ENCODE measurements at regions not wholly inside any gene's neighbourhood (a gene's known extent, or its start where the extent isn't known, plus 50 kb on each side); places are given as distances from the start of the nearest gene placed in this dataset.
A peak's percentile ranks its signal among the peaks of the same experiment; 100 is the strongest.

DNA sequence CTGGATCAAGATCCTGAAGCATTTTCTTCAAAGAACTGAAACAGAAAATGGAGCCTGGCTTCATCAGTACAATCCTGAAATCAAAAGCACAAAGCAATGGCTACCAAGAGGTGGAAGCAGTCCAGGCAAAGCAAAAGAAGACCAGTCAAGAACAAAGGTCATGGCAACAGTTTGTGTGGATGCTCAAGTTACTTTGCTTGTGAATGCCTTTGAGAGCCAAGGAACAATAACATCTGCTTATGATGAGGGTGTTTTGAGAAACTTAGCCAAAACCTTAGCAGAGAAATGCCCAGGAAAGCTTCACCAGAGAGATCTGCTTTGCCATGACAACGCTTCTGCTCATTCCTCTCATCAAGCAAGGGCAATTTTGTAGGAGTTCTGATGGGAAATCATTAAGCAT lies 723.1 kb downstream of the TMEM182 start:
- peak in 5 of 56 donors; percentile 4 to 20 (median 7) for DNase-seq

DNA sequence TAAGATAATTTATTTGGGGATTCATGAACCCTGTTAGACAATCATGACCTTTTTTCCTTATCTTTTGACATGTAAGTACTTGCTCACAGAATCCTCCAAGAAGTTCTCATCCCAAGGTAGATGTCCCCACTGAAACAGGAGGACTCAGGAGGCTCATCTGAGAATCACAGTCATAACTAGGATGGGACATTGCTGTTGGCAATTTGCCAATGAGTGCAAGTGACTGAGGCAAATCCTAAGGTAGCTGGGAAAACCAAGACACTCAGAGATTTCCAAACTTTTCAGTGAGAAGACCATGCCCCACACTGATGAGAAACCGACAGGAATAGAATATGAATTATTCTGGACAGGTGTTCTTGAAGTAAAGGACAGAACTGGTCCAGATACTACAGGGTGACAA lies 735.0 kb downstream of the TMEM182 start:
- no peak for DNase-seq

DNA sequence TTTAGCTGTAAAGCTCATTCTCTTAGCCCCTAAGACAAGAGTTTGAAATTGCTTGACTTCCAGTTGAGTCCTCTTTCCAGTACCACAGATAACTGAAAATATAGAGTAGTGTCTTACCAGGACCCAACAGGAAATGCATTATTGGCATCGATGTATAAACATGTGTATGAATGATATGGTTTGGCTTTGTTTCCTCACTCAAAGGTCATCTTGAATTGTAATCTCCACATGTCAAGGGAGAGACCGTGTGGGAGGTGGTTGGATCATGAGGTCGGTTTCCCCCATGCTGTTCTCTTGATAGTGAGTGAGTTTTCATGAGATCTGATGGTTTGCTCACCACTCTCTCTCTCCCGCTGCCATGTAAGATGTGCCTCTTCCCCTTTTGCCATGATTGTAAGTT lies 745.0 kb downstream of the TMEM182 start:
- DNase-seq: no peak

DNA sequence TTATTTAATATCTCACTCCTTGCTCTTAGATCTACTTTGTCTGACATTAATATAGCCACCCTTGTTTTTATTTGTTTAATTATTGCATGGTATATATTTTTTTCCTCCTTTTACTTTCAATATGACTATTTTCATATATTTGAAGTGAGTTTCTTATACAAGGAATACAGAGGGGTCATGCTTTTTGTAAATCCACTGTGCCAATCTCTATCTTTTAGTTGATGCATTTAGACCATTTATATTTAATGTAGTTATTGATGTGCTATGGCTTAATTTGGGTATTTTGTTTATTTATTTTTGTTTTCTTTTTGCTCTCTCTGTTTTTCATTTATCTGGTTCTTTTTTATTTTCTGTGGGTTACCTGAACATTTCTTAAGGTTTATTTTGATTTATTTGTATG lies 750.6 kb downstream of the TMEM182 start:
- no peak for DNase-seq

DNA sequence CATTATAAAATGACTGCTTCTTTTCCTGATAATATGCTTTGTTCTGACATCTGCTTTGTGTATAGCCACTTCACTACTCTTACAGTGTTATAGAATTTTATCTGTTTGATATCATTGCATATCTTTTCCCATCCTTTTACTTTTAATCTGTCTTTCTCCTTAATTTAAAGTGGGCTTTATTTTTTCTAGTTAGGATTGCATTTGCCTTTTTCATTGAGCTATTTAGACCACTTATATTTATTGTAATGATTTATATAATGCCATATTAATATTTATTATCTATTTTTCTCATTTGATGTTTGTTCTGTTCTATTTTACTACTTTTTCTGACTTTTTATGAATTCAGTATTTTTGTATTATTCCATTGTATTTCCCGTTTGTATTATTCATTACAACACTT lies 758.7 kb downstream of the TMEM182 start:
- no peak for DNase-seq

DNA sequence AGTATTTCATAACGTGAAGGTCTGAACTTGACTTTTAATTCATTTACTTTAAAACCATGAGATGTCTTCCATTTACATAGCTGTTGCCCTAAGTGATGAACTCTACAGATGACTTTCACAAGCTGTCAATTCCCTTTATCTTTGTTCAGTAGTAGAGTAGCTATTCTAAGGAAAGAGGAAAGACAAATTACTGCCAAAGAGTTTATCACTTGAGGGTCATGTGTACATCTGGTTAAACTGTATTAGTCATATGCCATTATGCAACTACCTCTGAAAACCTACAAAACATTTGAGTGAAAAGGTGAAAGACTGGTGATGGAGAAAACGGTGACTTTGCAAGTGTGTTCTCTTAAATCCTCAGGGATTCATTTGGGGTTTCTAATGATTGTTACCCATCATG lies 763.9 kb downstream of the TMEM182 start:
- DNase-seq: no peak

DNA sequence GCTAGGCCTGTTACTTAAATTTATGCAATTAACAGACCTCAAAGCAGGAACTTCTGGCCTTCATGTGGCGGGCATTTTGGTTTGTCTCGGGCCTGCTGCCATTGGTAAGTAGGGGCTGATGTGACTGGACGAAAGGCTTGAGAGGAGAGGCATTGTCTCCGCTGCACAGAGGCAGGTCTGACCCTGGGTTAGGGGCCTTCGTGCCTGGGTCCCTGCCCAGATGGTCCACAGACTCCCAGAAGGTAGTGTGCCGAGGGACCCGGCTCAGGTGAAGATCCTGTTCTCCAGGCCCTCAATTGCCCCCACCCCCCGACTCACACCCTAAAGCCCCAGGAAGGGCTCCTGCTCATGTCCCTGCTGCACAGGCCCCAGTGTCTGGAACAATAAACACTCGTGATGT lies 764.9 kb downstream of the TMEM182 start:
- no peak for DNase-seq

DNA sequence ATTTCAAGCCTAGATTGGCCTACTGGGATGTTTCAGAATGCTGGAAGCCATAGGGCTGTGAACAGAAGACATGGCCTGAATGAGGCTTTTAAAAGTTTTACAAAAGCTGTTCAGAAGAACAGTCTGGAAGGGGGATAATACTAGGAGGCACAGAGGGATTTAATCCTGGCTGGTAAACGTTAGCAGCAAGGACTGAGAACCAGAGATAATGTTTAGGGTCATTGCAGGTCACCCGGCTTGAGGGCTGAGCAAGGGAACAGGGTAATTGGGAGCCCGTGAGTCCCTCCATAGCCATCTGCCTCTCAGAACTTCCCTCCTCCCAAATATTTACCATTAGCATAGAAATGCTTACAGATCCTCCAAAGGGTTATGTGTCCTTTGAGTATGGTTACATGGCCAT lies 765.4 kb downstream of the TMEM182 start:
- no peak for DNase-seq

DNA sequence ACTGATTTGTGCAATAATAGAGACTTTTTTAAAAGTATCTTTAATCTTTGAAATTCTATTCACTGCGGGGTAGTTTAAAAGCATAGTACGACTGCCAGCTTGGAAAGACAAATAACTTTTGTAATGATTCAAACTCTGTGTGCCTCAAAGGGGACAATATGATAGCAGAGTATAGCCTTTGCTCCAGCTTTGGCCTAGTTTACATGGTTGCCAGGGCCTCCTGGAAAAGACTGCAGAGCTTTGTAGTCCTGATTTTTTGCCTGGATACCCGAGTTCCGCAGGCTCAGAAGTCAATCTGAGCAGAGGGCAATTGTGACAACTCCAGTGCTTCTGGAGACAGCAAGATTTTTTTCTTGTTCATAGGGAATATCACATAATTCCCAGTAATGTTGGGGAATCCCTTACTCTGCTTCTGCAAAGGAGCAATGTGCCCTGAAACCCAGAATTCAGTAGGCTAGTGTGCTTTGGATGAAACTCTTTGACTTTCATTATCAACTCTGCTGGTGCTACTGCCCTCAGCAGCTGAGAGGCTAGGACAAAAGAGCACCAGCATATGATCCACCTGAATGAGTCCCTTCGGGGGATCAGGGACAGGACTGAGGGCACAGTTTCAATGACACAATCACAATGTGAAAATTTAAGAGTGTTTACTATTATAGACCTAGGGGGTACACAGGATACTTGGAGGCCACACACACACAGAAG lies 768.1 kb downstream of the TMEM182 start:
- peak in 1 of 56 donors; percentile 1 for DNase-seq

DNA sequence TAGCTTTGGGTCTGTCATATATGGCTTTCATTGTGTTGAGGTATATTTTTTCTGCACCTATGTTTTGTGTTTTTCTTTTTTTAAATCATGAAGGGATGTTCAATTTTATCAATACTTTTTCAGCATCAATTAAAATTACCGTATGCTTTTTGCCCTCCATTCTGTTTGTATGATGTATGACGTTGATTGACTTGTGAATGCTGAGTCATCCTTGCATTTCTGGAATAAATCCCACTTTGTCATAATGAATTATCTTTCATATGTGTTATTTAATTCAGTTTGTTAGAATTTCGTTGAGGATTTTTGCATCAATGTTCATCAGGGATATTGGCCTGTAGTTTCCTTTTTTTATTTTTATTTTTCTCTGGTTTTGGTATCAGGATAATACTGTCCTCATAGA lies 790.9 kb downstream of the TMEM182 start:
- no peak for DNase-seq

DNA sequence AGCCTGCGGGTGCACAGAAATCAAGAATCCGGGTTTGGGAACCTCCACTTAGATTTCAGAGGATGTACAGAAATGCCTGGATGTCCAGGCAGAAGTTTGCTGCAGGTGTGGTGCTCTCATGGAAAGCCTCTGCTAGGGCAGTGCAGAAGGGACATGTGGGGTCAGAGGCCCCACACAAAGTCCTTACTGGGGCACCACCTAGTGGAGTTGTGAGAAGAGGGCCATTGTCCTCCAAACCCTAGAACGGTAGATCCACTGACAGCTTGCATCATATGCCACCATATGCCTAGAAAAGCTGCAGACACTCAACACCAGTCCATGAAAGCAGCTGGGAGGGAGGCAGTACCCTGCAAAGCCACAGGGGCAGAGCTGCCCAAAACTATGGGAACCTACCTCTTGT lies 833.0 kb downstream of the TMEM182 start:
- no peak for DNase-seq

DNA sequence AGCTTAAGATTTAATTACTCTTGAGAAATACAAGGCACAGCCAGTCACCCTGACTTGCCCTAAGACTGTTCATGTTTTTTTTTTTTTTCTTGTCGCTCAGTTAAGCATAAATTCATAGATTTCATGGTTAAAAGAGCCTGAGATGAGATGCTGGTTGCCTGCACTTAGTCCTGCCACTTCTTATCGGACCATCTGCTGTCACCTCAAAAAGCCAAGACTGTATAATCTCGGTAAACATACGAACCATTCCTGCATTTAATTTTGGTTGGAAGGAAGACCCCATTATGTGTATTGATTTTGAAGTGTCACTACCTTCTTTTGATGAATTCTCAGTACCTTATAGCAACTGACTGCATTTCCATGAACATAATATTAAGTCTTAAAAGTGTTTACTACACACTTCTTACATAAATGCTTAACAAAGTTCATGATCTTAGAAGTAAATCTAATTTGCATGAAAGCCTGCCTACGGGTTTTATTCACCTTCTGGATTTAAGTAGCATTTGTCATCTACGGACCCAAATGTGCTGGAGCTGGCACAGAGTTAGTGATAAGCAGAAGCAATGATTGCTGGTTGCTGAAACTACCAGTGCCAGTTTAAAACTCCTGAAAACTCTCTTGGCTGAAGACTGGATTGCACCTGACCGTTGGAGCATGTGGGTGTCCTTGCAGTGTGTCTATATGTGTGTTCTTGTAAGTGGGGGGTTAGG lies 843.4 kb downstream of the TMEM182 start:
- DNase-seq: no peak

DNA sequence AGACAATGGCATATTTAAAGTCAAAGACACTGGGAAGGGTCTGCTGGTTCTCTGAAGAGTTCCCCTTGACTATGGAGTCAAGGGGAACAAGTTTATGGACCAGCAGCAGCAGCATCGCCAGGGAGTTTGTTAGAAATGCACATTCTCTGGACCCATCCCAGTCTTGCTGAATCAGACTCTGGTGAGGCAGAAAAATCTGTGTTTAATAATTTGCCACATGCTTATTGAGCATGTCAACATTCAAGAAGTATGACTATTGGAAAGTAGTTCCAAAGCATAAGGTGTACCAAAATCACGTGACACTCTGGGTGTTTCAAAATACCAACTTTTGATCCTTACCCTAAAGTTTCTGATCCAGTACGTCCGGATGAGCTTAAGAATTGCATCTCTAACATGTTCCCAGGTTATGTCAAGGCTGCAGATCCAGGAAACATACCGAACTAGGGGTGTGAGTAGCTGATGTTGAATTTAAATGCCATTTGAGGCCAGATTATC lies 853.8 kb downstream of the TMEM182 start:
- DNase-seq: no peak

DNA sequence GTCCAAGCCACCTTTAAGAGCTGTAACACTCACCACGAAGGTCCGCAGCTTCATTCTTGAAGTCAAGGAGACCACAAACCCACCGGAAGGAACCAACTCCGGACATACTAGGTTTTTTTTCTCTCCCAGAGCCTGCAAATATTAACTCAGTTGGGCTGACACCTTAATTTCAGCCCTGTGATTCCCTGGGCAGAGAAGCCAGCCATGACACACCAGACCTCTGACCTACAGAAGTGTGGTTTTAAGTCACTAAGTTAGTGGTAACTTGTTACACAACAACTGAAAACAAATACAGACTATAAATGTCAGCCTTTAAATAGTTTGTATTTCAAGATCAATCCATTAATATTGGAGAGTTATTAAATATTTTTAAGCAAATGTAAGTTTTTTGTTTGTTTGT lies 855.1 kb downstream of the TMEM182 start:
- no peak for DNase-seq

DNA sequence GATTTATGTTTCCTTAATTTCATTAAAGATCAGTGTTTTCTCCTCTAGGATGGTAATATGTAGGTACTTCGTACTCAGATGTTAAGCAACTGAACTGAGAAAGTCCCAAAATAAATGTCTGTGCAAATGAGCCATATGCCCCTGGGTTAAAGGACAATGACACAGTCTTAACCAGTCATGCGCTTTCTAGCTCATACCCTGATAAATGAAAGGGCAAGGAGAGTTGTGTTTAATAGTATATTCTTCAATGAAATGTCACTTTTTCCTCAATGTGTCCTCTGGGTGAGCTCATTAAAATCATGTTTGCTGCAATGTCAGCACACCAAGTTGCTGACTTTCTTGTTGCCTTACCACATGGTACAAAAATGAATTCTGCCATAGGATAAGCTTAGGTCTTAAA lies 856.3 kb downstream of the TMEM182 start:
- no peak for DNase-seq

DNA sequence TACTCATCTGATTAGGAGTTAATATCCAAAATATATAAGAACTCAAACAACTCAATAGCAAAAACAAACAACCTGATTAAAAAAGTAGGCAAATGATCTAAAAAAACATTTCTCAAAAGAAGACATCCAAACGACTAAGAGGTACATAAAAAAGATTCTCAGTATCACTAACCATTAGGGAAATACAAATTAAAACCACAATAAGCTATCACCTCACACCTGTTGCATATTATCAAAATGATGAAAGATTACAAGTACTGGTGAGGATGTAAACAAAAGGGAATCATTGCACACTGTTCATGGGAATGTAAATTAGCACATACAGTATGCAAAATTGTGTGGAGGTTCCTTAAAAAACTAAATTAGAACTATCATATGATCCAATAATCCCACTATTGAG lies 865.5 kb downstream of the TMEM182 start:
- no peak for DNase-seq

DNA sequence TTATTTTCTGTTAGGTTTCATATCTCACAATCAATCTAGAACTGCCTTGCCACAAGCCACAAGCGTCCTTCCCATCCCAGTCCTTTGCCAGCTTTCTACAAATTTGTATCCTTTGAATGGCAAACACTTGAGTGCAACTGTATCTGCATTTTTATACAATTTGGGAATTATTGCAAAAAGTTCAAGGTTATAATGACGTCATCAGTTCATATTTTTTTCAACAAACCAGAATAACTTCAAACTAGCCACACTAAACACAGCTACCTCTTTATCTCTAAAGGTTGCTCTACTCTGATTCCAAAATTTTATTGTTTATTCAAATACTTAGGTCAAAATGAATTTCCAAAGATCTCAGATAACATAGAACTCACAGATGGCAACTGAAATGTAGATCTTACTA lies 877.1 kb downstream of the TMEM182 start:
- DNase-seq: no peak

DNA sequence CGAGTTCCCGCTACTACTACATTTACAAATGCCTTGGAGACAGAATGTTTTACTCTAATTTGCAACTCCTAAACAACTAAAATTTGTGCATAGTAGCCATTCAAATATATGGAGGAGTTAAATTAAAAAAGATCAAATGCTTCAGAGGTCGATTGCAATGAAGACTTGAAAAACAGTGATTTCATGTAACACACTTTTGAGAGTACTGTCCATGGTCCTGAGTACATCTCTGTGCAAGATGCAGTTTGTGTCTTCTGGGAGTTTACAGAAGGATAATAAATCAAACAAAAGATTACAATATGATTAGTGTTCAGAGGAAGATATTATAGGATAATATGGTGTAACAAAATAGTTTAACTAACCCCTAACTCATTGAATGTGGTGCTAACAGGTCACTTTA lies 894.7 kb downstream of the TMEM182 start:
- DNase-seq: no peak

DNA sequence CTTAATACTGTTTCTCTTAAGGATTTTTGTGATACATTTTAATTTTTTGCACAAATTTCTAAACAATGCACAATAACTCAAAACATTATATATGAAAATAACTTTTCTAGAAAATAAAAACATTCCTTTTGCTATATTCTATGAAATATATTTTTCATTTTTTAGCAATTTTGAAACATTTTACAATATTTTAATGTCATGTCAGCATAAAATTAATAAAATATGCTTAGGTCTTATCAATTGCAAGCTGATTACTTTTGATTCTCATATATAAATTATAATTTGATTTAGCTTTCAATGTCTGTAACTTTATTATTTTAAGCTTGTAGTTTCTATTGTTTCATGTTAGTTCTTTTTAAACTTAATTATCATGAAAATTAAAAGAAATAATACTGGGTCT lies 898.7 kb downstream of the TMEM182 start:
- DNase-seq: no peak

DNA sequence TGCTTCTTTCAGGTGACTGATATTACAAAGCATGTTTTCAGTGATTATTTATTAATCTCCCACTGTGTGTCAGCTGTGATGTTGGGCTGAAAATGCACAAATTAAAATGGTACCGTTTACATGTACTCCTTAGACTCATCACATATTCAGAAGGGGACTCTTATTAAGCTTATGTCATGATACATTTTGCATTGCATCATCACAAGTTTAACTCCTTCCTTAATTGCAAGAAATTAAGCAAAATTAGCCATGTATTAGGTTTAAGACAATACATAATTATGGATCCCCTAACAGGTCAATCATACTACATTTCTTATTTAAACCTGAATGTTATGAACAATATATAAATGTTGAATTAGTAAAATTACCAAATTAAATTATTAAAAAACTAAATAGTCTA lies 899.1 kb downstream of the TMEM182 start:
- DNase-seq: no peak

DNA sequence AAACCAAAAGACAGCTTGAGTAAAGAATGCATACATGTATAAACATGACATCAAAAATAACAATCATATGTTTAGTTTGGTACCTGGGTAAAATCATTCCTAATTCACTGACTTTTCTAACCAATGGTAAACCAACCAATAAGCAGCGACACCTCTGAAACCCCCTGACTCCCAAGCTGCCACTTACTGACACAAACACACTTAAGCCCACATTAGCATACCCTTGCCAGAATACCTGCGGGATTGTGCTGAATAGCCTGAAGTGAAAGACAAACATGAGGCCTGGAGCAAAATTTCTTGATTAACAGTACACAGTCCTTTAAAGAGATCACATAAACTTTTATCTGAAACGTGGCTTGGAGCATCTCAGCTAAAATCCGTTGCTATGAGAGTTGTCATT lies 902.9 kb downstream of the TMEM182 start:
- DNase-seq: no peak

DNA sequence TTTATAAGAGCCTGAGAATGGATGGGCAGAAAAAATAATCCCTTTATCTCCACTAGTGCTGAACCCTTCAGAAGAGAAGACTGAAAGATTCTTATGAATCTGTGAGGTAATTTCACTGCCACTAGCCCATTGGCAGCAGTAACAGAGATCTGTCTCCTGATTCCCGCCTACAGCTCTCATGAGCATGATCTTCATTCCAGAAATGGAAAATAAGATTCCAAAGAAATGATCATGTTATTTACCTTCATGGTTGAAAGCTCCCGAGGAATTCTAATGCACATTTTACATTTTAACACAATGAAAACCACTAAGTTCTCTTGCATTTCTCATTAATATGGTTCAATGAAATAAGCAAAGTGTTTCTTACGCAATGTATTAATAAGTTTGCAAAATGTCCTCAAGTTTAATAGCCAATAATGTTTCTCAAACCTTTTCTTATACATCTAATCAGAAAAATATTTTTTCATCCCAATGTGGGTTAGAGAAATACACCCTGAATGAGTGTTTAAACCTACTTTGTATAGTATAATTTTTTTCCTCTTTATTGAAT lies 905.6 kb downstream of the TMEM182 start:
- DNase-seq: no peak

DNA sequence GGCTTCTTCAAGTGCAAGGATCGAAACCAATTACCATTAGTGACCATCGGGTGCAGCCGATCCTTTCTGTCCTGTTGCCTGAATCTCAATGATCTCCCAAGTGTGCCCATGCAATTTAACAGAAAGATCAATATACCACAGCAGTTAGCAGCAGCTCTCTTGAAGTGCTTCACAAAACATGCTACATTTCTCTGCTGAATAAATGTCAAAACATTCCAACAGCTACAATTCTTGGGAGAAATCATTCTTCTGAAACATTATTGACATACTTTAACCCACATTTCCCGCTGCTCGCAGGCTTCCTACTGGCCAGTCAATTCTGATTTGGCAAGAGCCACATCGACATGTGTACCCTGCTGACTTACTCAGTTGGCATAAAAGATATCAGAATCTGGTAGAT lies 907.7 kb downstream of the TMEM182 start:
- DNase-seq: no peak
